Colonic mucosa (tissue), 4 donors: ENCODE measurements at regions not wholly inside any gene's neighbourhood (a gene's known extent, or its start where the extent isn't known, plus 50 kb on each side); places are given as distances from the start of the nearest gene placed in this dataset.
A peak's percentile ranks its signal among the peaks of the same experiment; 100 is the strongest.

Experiments
- DNase-seq: peaks from one replicate; pipeline ENCODE4 v3.0.0-alpha.2; 2020
- H3K27ac ChIP-seq: fragments of 200-600 bp; one replicate; pipeline ENCODE4 v1.8.0; 2021
- H3K27me3 ChIP-seq: fragments of 200-600 bp; one replicate; pipeline ENCODE4 v1.8.0; 2021
- H3K36me3 ChIP-seq: fragments of 200-600 bp; one replicate; pipeline ENCODE4 v1.8.0; 2021
- H3K4me1 ChIP-seq: fragments of 200-600 bp; one replicate; pipeline ENCODE4 v1.8.0; 2021; ENCODE audit warnings: mild to moderate bottlenecking
- H3K4me3 ChIP-seq: fragments of 200-600 bp; one replicate; pipeline ENCODE4 v1.8.0; 2021
- H3K9ac ChIP-seq, 2 donors: one replicate each; pipeline ENCODE4 v1.7.0; 2013; ENCODE audit warnings: control low read depth in 2 of 2, low read depth in 2 of 2, low read length in 2 of 2
- H3K9me3 ChIP-seq: fragments of 200-600 bp; one replicate; pipeline ENCODE4 v1.8.0; 2021
- CTCF ChIP-seq: fragments of 200-600 bp; IDR thresholded peaks from one replicate; pipeline ENCODE4 v1.8.0; 2022; ENCODE audit warnings: antibody characterized with exemption, mild to moderate bottlenecking
- intact Hi-C: fragments of 100-400 bp; cut with DNase I; formaldehyde crosslinking; loops from one replicate; pipeline ENCODE4 v1.14.1; 2022
- donor health status: healthy.
- donor health status: DM: no; HTN: no; CAD: no.
- donor health status: DM: no; HTN: no; CAD: no.

GRCh38 chr20:11094711-11095110, 420.9 kb upstream of the JAG1 start:
- H3K4me1 ChIP-seq = no peaks in the 10 kb centered on the region
- no peak overlapping the region for H3K4me3 ChIP-seq
- H3K27ac ChIP-seq = no peak overlapping the region
- TF ChIP-seq CTCF = no peak
- no peaks in the 10 kb centered on the region for H3K36me3 ChIP-seq
- H3K27me3 ChIP-seq = no peaks in the 10 kb centered on the region
- DNase-seq = no peak
- intact Hi-C loops = no loop called here
- no peaks in the 10 kb centered on the region for H3K9me3 ChIP-seq
- H3K9ac ChIP-seq = no peak overlapping the region

GRCh38 chr20:11098888-11099287, 425.1 kb upstream of the JAG1 start:
- Histone ChIP-seq H3K4me1 (no peaks in the 10 kb centered on the region), H3K27me3 (no peaks in the 10 kb centered on the region), H3K36me3 (no peaks in the 10 kb centered on the region), H3K4me3 (no peak overlapping the region), H3K9me3 (no peaks in the 10 kb centered on the region), H3K9ac (no peak overlapping the region), H3K27ac (no peak overlapping the region)
- no peak for TF ChIP-seq CTCF
- intact Hi-C loops = no loop called here
- DNase-seq = peak; percentile 37

- no peak for DNase-seq
These were observed 427.4 kb upstream of the JAG1 start for GRCh38 chr20:11101243-11101642.

GRCh38 chr20:11101696-11102095, 427.9 kb upstream of the JAG1 start:
- Histone ChIP-seq H3K27ac (no peak overlapping the region), H3K27me3 (no peaks in the 10 kb centered on the region), H3K36me3 (no peaks in the 10 kb centered on the region), H3K9me3 (no peaks in the 10 kb centered on the region), H3K4me3 (no peak overlapping the region), H3K9ac (no peak overlapping the region), H3K4me1 (no peaks in the 10 kb centered on the region)
- intact Hi-C loops = no loop called here
- TF ChIP-seq CTCF = no peak
- no peak for DNase-seq

More at GRCh38 chr20:11101243-11101642, 427.4 kb upstream of the JAG1 start:
- no peak for TF ChIP-seq CTCF
- no peaks in the 10 kb centered on the region for H3K36me3 ChIP-seq
- H3K4me3 ChIP-seq = no peak overlapping the region
- H3K27ac ChIP-seq = no peak overlapping the region
- no peaks in the 10 kb centered on the region for H3K27me3 ChIP-seq
- no peaks in the 10 kb centered on the region for H3K4me1 ChIP-seq
- no peaks in the 10 kb centered on the region for H3K9me3 ChIP-seq
- intact Hi-C loops = no loop called here
- no peak overlapping the region for H3K9ac ChIP-seq

GRCh38 chr20:11103866-11104265, 430.1 kb upstream of the JAG1 start:
- Histone ChIP-seq H3K27me3 (no peaks in the 10 kb centered on the region), H3K4me1 (no peaks in the 10 kb centered on the region), H3K4me3 (no peak overlapping the region), H3K36me3 (no peaks in the 10 kb centered on the region), H3K27ac (no peak overlapping the region), H3K9me3 (no peaks in the 10 kb centered on the region), H3K9ac (no peak overlapping the region)
- no peak for TF ChIP-seq CTCF
- no peak for DNase-seq
- intact Hi-C loops = no loop called here
